GM12864 (cell line): ENCODE measurements at regions not wholly inside any gene's neighbourhood (a gene's known extent, or its start where the extent isn't known, plus 50 kb on each side); places are given as distances from the start of the nearest gene placed in this dataset.

Source experiments
- DNase-seq: peaks from one replicate; pipeline ENCODE4 v3.0.0-alpha.2; 2011; ENCODE audit warnings: low read depth
- H3K4me3 ChIP-seq: 2 replicates; pipeline ENCODE4 v1.5.1; 2011; ENCODE audit warnings: mild to moderate bottlenecking, low read depth, low read length, control low read depth
- TF ChIP-seq, protein P1 (sequence below): IDR thresholded peaks from 2 replicates; pipeline ENCODE4 v1.5.1; 2011; ENCODE audit warnings: low read depth, mild to moderate bottlenecking, moderate library complexity, low read length, control low read depth, inconsistent platforms; ENCODE audit errors: missing control alignments

- no peak for DNase-seq
- TF ChIP-seq, protein P1, sequence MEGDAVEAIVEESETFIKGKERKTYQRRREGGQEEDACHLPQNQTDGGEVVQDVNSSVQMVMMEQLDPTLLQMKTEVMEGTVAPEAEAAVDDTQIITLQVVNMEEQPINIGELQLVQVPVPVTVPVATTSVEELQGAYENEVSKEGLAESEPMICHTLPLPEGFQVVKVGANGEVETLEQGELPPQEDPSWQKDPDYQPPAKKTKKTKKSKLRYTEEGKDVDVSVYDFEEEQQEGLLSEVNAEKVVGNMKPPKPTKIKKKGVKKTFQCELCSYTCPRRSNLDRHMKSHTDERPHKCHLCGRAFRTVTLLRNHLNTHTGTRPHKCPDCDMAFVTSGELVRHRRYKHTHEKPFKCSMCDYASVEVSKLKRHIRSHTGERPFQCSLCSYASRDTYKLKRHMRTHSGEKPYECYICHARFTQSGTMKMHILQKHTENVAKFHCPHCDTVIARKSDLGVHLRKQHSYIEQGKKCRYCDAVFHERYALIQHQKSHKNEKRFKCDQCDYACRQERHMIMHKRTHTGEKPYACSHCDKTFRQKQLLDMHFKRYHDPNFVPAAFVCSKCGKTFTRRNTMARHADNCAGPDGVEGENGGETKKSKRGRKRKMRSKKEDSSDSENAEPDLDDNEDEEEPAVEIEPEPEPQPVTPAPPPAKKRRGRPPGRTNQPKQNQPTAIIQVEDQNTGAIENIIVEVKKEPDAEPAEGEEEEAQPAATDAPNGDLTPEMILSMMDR = no peak
- H3K4me3 ChIP-seq = no peak overlapping the region
Observed at GRCh38 chr12:92605621-92606170, 97.1 kb upstream of the PLEKHG7 start.

- no peak overlapping the region for H3K4me3 ChIP-seq
- TF ChIP-seq, protein P1 = no peak
- DNase-seq = no peak
Observed at GRCh38 chr12:92604786-92605185, 98.0 kb upstream of the PLEKHG7 start.

DNA sequence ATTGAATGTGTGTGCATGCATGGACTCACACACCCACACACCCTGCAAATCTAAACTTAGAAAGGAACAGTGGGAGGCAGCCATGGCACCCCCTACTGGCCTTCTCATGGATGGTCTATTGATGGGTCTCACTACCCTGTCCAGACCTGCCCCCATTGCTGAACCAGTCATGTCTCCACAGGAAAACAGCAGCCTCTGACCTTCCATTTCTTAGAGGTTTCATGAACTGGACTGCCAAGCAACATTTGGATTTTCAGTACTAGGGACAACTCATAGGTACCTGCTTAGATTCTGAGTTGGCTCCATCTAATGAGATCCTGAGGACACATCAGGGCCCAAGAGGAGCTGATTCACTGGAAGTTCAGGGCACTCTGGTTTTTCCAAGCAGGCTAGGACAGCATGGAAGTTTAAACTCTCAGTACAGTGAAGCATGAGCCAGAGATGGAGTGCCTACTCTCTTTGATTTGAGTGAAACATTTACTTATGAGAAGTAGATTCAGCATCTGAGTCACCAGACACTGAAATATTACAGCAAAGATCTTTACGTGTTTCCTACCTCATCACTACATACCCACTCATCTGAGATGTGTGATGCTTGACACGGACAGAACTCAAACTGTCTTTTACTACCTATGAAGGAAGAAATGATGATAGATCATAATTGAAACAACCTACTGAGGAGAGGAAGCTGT, 98.9 kb upstream of the PLEKHG7 start:
- no peak overlapping the region for H3K4me3 ChIP-seq
- DNase-seq = no peak
- TF ChIP-seq, protein P1 = peak; percentile 33

DNA sequence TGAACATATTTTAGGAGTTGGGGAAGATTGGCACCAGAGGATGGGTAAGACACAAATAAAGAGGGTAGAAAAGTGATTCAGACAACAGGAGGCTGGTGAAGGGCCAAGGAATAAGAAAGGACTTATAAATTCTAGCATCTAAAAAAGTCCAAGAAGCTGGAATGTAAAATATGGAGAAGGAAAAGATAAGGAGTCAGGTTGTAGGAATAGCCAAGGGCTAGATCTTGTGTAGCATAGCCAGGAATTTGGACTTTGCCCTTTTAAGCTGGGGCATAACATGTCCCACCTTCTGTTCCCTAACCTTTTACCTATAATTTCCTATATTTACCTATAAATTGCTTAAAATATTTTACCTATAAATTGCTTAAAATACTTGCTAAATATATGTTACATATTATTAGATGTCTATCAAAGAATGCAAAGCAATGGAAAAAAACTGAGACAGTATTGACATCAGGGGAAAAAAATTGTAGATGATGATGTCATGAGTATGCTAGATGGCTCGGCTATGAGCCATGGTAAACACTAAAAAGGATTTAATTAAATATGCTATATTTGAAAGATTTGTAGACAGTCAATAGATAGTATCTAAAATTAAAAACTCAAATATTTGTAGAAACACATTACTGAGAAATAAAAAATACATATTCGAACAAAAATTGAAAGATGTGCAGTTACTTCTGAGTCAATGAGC, 99.7 kb upstream of the PLEKHG7 start:
- DNase-seq = no peak
- H3K4me3 ChIP-seq = no peak overlapping the region
- TF ChIP-seq, protein P1 = no peak

GRCh38 chr12:92602476-92602875, 100.3 kb upstream of the PLEKHG7 start:
- no peak for DNase-seq
- no peak overlapping the region for H3K4me3 ChIP-seq
- TF ChIP-seq, protein P1 = no peak

GRCh38 chr12:92601680-92602079, 101.1 kb upstream of the PLEKHG7 start:
- H3K4me3 ChIP-seq = no peak overlapping the region
- TF ChIP-seq, protein P1 = no peak
- DNase-seq = no peak
